MM.1S (cell line): ENCODE measurements at regions not wholly inside any gene's neighbourhood (a gene's known extent, or its start where the extent isn't known, plus 50 kb on each side); places are given as distances from the start of the nearest gene placed in this dataset.

ENCODE experiments used
- DNase-seq: peaks from one replicate; pipeline ENCODE4 v3.0.0-alpha.2; 2015
- H2AFZ ChIP-seq: fragments of 300-600 bp; sonication (generic); 2 replicates; pipeline ENCODE4 v1.6.0; 2016; ENCODE audit warnings: antibody characterized with exemption, low read length
- H3F3A ChIP-seq: fragments of 300-600 bp; sonication (generic); 2 replicates; pipeline ENCODE4 v1.6.1; 2016; ENCODE audit warnings: mild to moderate bottlenecking, antibody characterized with exemption, low read length, moderate library complexity, mixed read lengths; ENCODE audit not compliant: insufficient read depth
- H3K27ac ChIP-seq: fragments of 300-600 bp; sonication (generic); 2 replicates; pipeline ENCODE4 v1.5.1; 2016; ENCODE audit warnings: mild to moderate bottlenecking, low read length
- H3K27me3 ChIP-seq: fragments of 300-600 bp; sonication (generic); replicated peaks from 2 replicates; pipeline ENCODE4 v1.6.0; 2016; ENCODE audit warnings: low read length; ENCODE audit not compliant: insufficient read depth
- H3K36me3 ChIP-seq: fragments of 300-600 bp; sonication (generic); replicated peaks from 2 replicates; pipeline ENCODE4 v1.6.1; 2016; ENCODE audit warnings: mild to moderate bottlenecking, low read length, mixed read lengths; ENCODE audit not compliant: insufficient read depth
- H3K4me1 ChIP-seq: fragments of 300-600 bp; sonication (generic); 2 replicates; pipeline ENCODE4 v1.6.1; 2016; ENCODE audit warnings: low read length, mixed read lengths
- H3K4me2 ChIP-seq: fragments of 300-600 bp; sonication (generic); 2 replicates; pipeline ENCODE4 v1.6.0; 2016; ENCODE audit warnings: low read depth, low read length
- H3K4me3 ChIP-seq: fragments of 300-600 bp; sonication (generic); 2 replicates; pipeline ENCODE4 v1.5.1; 2016; ENCODE audit warnings: low read length, mixed read lengths
- H3K79me2 ChIP-seq: fragments of 300-600 bp; sonication (generic); 2 replicates; pipeline ENCODE4 v1.6.1; 2016; ENCODE audit warnings: mixed run types, low read length, mixed read lengths
- H3K9ac ChIP-seq: fragments of 300-600 bp; sonication (generic); 2 replicates; pipeline ENCODE4 v1.6.1; 2016; ENCODE audit warnings: low read length, mixed read lengths
- H3K9me2 ChIP-seq: fragments of 300-600 bp; sonication (generic); replicated peaks from 2 replicates; pipeline ENCODE4 v1.6.1; 2016; ENCODE audit warnings: mild to moderate bottlenecking, low read length, mixed read lengths; ENCODE audit not compliant: insufficient read depth
- H3K9me3 ChIP-seq: fragments of 300-600 bp; sonication (generic); replicated peaks from 2 replicates; pipeline ENCODE4 v1.6.1; 2016; ENCODE audit warnings: mild to moderate bottlenecking, low read length, mixed read lengths; ENCODE audit not compliant: insufficient read depth
- H4K20me1 ChIP-seq: fragments of 300-600 bp; sonication (generic); 2 replicates; pipeline ENCODE4 v1.6.1; 2016; ENCODE audit warnings: mild to moderate bottlenecking, low read length, moderate library complexity, mixed read lengths; ENCODE audit not compliant: insufficient read depth
- EZH2 ChIP-seq: fragments of 300-600 bp; sonication (generic); optimal IDR thresholded peaks from 2 replicates; pipeline ENCODE3; 2017; ENCODE audit warnings: low read depth, mild to moderate bottlenecking, antibody characterized with exemption, low read length, mixed read lengths
- EZH2phosphoT487 ChIP-seq: fragments of 300-600 bp; sonication (generic); IDR thresholded peaks from 2 replicates; pipeline ENCODE4 v1.6.1; 2018; ENCODE audit warnings: antibody characterized with exemption, low read length
- TF ChIP-seq, protein P1 (sequence below): fragments of 300-600 bp; sonication (generic); IDR thresholded peaks from 2 replicates; pipeline ENCODE4 v1.5.1; 2016; ENCODE audit warnings: antibody characterized with exemption, low read length, mixed read lengths

DNA sequence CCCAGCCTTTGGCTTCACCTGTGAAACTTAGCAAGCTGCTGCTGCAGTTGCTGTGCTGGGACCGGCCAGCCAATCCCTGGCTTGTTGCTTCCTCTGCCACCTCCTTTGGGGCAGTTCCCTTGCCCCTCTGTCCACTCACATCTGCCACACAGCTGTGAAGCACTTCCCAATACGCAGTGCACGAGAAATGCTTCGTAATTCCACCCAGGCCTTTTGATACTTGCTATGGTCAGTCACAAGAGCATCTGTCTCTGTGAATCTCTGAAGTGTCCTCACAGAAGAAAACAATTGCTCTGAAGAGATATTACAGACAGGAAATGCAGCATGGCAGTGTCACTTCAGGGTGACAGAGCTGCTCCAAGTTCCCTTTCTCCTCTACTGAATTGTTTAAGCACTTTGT lies 208.5 kb downstream of the PTEN start:
- no peaks in the 10 kb centered on the region for H3K9me2 ChIP-seq
- no peaks in the 10 kb centered on the region for H3K27me3 ChIP-seq
- no peaks in the 10 kb centered on the region for H4K20me1 ChIP-seq
- H3K4me2 ChIP-seq = no peak overlapping the region
- no peak for DNase-seq
- no peak overlapping the region for H3K4me3 ChIP-seq
- no peak overlapping the region for H2AFZ ChIP-seq
- no peaks in the 10 kb centered on the region for H3K36me3 ChIP-seq
- H3K4me1 ChIP-seq = peaks cover 8% of the 10 kb centered on the region
- no peaks in the 10 kb centered on the region for H3K9me3 ChIP-seq
- no peak overlapping the region for H3K27ac ChIP-seq
- TF ChIP-seq, protein P1, sequence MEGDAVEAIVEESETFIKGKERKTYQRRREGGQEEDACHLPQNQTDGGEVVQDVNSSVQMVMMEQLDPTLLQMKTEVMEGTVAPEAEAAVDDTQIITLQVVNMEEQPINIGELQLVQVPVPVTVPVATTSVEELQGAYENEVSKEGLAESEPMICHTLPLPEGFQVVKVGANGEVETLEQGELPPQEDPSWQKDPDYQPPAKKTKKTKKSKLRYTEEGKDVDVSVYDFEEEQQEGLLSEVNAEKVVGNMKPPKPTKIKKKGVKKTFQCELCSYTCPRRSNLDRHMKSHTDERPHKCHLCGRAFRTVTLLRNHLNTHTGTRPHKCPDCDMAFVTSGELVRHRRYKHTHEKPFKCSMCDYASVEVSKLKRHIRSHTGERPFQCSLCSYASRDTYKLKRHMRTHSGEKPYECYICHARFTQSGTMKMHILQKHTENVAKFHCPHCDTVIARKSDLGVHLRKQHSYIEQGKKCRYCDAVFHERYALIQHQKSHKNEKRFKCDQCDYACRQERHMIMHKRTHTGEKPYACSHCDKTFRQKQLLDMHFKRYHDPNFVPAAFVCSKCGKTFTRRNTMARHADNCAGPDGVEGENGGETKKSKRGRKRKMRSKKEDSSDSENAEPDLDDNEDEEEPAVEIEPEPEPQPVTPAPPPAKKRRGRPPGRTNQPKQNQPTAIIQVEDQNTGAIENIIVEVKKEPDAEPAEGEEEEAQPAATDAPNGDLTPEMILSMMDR = no peak
- TF ChIP-seq EZH2 (no peak), EZH2phosphoT487 (no peak)
- no peaks in the 10 kb centered on the region for H3F3A ChIP-seq
- no peaks in the 10 kb centered on the region for H3K79me2 ChIP-seq
- no peak overlapping the region for H3K9ac ChIP-seq

DNA sequence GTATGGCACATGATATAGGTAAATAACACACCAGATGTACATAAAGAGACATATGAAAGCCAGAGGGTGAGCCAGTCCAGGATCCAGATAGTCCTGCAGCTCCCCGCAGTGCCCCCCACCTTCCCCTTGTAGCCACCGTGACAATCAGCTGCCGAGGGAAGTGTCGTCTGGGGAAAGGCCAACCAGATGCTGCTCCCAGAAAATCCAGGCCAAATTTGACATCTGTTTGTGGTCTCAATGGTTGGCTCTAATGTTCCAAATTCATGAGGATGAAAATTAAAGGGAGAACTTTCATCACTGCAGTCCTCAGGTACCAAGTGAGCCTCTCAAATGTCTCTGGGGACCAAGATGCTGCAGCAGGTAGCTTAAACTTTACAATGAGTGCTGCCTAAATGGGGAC lies 210.3 kb downstream of the PTEN start:
- no peak overlapping the region for H2AFZ ChIP-seq
- no peak for DNase-seq
- TF ChIP-seq, protein P1 = no peak
- no peak for TF ChIP-seq EZH2
- TF ChIP-seq EZH2phosphoT487 = no peak

DNA sequence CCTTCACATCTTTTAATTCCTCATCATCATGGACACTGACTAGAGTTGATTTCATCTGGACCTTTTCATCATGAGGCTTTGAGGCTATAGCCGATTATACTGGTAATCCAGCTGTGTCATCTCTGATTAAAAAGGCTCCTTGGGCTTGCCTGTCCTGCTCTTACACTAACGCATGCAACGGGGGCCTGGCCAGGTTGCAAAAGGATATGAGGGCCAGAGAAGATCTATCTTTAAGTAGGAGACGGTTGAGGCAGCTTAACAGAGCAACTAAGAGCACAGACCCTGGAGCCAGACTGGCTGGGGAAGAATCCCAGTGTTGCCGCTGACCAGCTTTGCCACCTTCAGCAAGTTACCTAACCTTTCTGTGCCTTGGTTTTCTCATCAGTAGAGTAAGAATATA lies 211.5 kb downstream of the PTEN start:
- TF ChIP-seq, protein P1 = no peak
- no peak for TF ChIP-seq EZH2phosphoT487
- TF ChIP-seq EZH2 = no peak

More for the DNA sequence above, 210.3 kb downstream of the PTEN start:
- H3K27me3 ChIP-seq = no peaks in the 10 kb centered on the region
- H3F3A ChIP-seq = no peaks in the 10 kb centered on the region
- no peaks in the 10 kb centered on the region for H3K9me2 ChIP-seq
- H3K4me3 ChIP-seq = no peak overlapping the region
- no peaks in the 10 kb centered on the region for H3K9me3 ChIP-seq
- H3K9ac ChIP-seq = no peak overlapping the region
- no peak overlapping the region for H3K27ac ChIP-seq
- H3K36me3 ChIP-seq = no peaks in the 10 kb centered on the region
- H3K4me1 ChIP-seq = peaks cover 8% of the 10 kb centered on the region
- no peaks in the 10 kb centered on the region for H4K20me1 ChIP-seq
- no peaks in the 10 kb centered on the region for H3K79me2 ChIP-seq
- no peak overlapping the region for H3K4me2 ChIP-seq

More for the DNA sequence above, 211.5 kb downstream of the PTEN start:
- no peaks in the 10 kb centered on the region for H4K20me1 ChIP-seq
- H3F3A ChIP-seq = 0 out of 2 replicates have a peak, but pooled peaks cover 2% of the 10 kb centered on the region
- H3K27ac ChIP-seq = no peak overlapping the region
- H3K79me2 ChIP-seq = no peaks in the 10 kb centered on the region
- H3K9me2 ChIP-seq = no peaks in the 10 kb centered on the region
- H3K36me3 ChIP-seq = no peaks in the 10 kb centered on the region
- no peak overlapping the region for H3K4me2 ChIP-seq
- H2AFZ ChIP-seq = no peak overlapping the region
- DNase-seq = no peak
- peaks cover 16% of the 10 kb centered on the region for H3K4me1 ChIP-seq
- no peaks in the 10 kb centered on the region for H3K9me3 ChIP-seq
- no peak overlapping the region for H3K4me3 ChIP-seq
- H3K9ac ChIP-seq = no peak overlapping the region
- H3K27me3 ChIP-seq = no peaks in the 10 kb centered on the region
